Spleen (tissue), 7 donors: ENCODE measurements at regions not wholly inside any gene's neighbourhood (a gene's known extent, or its start where the extent isn't known, plus 50 kb on each side); places are given as distances from the start of the nearest gene placed in this dataset.

Experiments used
- POLR2A ChIP-seq, 3 donors: fragments of 450-650 bp; IDR thresholded peaks; one replicate each; pipeline ENCODE4 v1.5.1; 2017; ENCODE audit warnings: antibody characterized with exemption in 3 of 3, mild to moderate bottlenecking in 1 of 3
- POLR2AphosphoS5 ChIP-seq, 3 donors: sonication (generic); formaldehyde crosslinking; IDR thresholded peaks; one replicate each; pipeline ENCODE4 v1.5.1; 2017; ENCODE audit warnings: antibody characterized with exemption in 3 of 3
- TF ChIP-seq, protein P1 (sequence below), 11 experiments: fragments of 200-600 bp in 7 of 11; fragments of 450-650 bp in 4 of 11; sonication (generic) in 4 of 11; IDR thresholded peaks in 8 of 11; conservative IDR thresholded peaks in 3 of 11; 1 replicate in 7 of 11; 2 replicates in 4 of 11; pipeline versions ENCODE4 v1.4.0 to v1.8.0; 2016 to 2021; ENCODE audit warnings: antibody characterized with exemption in 11 of 11, inconsistent platforms in 4 of 11, mild to moderate bottlenecking in 1 of 11
- donor health status: DM: no; HTN: no; CAD: no; lungs with moderate emphysema.
- donor health status: DM: no; HTN: no; CAD: no.
- donor health status: DM: no; HTN: no; CAD: no.

DNA sequence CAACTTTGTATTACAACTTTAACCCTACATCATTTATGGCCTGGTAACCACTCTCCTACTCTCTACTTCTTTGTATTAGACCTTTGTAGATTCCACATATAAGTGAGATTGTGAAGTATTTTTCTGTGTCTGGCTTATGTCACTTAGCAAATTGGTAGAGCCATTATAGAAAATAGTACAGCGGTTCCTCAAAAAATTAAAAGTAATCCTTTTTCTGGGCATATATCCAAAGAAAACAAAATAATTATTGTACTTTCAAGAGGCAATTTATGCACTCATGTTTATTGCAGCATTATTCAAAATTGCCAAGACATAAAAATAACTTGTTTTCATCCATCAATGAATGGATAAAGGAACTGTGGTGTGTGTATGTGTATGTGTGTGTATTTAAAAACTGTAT lies 537.5 kb upstream of the FSIP2 start:
- TF ChIP-seq, protein P1, sequence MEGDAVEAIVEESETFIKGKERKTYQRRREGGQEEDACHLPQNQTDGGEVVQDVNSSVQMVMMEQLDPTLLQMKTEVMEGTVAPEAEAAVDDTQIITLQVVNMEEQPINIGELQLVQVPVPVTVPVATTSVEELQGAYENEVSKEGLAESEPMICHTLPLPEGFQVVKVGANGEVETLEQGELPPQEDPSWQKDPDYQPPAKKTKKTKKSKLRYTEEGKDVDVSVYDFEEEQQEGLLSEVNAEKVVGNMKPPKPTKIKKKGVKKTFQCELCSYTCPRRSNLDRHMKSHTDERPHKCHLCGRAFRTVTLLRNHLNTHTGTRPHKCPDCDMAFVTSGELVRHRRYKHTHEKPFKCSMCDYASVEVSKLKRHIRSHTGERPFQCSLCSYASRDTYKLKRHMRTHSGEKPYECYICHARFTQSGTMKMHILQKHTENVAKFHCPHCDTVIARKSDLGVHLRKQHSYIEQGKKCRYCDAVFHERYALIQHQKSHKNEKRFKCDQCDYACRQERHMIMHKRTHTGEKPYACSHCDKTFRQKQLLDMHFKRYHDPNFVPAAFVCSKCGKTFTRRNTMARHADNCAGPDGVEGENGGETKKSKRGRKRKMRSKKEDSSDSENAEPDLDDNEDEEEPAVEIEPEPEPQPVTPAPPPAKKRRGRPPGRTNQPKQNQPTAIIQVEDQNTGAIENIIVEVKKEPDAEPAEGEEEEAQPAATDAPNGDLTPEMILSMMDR (IDR thresholded peaks at IDR 0.05 in 8 of 11, conservative IDR thresholded peaks at IDR 0.05 in 3 of 11), result no peak
- TF ChIP-seq POLR2AphosphoS5 (IDR thresholded peaks at IDR 0.05), result no peak
- no peak for TF ChIP-seq POLR2A (IDR thresholded peaks at IDR 0.05)
